GM12878 (cell line): ENCODE measurements at regions not wholly inside any gene's neighbourhood (a gene's known extent, or its start where the extent isn't known, plus 50 kb on each side); places are given as distances from the start of the nearest gene placed in this dataset.

ENCODE experiments used
- ATAC-seq: fragments of 200-7000 bp; cut with Tn5 transposase; 3 replicates; pipeline ENCODE4 v1.9.1; 2020; ENCODE audit warnings: mild to moderate bottlenecking, moderate library complexity
- BruUV-seq: library from RNA; stranded (reverse); fragments of 400-500 nt; replicated peaks from 2 replicates; lab custom pipeline; 2021; lab: Mats Ljungman, UMichigan
- CTCF ChIA-PET: fragments of 300-600 bp; sonication (Branson Sonifier 250); formaldehyde crosslinking; extraction: SDS; loops from one replicate; lab custom pipeline; 2021; ENCODE audit warnings: inconsistent platforms; lab: Yijun Ruan, JAX
- POLR2A ChIA-PET: fragments of 350-600 bp; formaldehyde crosslinking; extraction: SDS; loops from one replicate; lab custom pipeline; 2021; ENCODE audit warnings: inconsistent platforms; lab: Charles Lee
- RAD21 ChIA-PET: fragments of 300-600 bp; sonication (Branson Sonifier 250); formaldehyde crosslinking; loops from one replicate; lab custom pipeline; 2023; ENCODE audit warnings: antibody characterized with exemption; ENCODE audit not compliant: unreplicated experiment; lab: Charles Lee
- SMC1A ChIA-PET: fragments of 300-600 bp; sonication (Branson Sonifier 250); formaldehyde crosslinking; loops from one replicate; lab custom pipeline; 2023; ENCODE audit not compliant: unreplicated experiment, uncharacterized antibody; lab: Charles Lee
- DNase-seq: peaks from one replicate; pipeline ENCODE4 v3.0.0-alpha.2; 2011; ENCODE audit warnings: low read depth, low spot score
- FAIRE-seq: peaks from 3 replicates; lab custom pipeline; 2011; peaks lifted over from hg19 to GRCh38; lab: Jason Lieb, UNC
- H2AFZ ChIP-seq: 2 replicates; pipeline ENCODE4 v1.6.0; 2011; ENCODE audit warnings: low read depth, low read length, control low read depth; ENCODE audit not compliant: control insufficient read depth
- H3K27ac ChIP-seq: 2 replicates; pipeline ENCODE4 v1.5.1; 2011; ENCODE audit warnings: control low read depth; ENCODE audit not compliant: control insufficient read depth, insufficient read depth
- H3K27me3 ChIP-seq, 2 experiments: replicated peaks in 1 of 2; 2 replicates each; pipeline versions ENCODE4 v1.6.0 to v1.6.1; 2011; ENCODE audit warnings: low read length in 1 of 2; ENCODE audit not compliant: control insufficient read depth in 2 of 2, insufficient read depth in 2 of 2
- H3K36me3 ChIP-seq, 2 experiments: 2 replicates each; pipeline ENCODE4 v1.5.1; 2011; ENCODE audit warnings: low read length in 1 of 2; ENCODE audit not compliant: control insufficient read depth in 2 of 2, insufficient read depth in 2 of 2
- H3K4me1 ChIP-seq: 2 replicates; pipeline ENCODE4 v1.6.1; 2011; ENCODE audit warnings: mild to moderate bottlenecking, low read length, moderate library complexity, mixed read lengths; ENCODE audit not compliant: control insufficient read depth, insufficient read depth
- H3K4me2 ChIP-seq: 2 replicates; pipeline ENCODE4 v1.6.0; 2011; ENCODE audit warnings: control low read depth; ENCODE audit not compliant: control insufficient read depth, insufficient read depth
- H3K4me3 ChIP-seq: fragments of 200-600 bp; sonication (generic); 2 replicates; pipeline ENCODE4 v1.5.1; 2016
- H3K79me2 ChIP-seq: 2 replicates; pipeline ENCODE4 v1.6.0; 2011; ENCODE audit warnings: low read length; ENCODE audit not compliant: control insufficient read depth, insufficient read depth
- H3K9ac ChIP-seq: 2 replicates; pipeline ENCODE4 v1.8.0; 2011; ENCODE audit warnings: low read length, control low read depth, mixed read lengths; ENCODE audit not compliant: control insufficient read depth, insufficient read depth
- H3K9me3 ChIP-seq: replicated peaks from 3 replicates; pipeline ENCODE4 v1.5.1; 2011; ENCODE audit warnings: mild to moderate bottlenecking, low read length; ENCODE audit not compliant: control insufficient read depth, insufficient read depth
- H4K20me1 ChIP-seq: 2 replicates; pipeline ENCODE4 v1.6.0; 2011; ENCODE audit not compliant: control insufficient read depth, insufficient read depth
- ATF7 ChIP-seq: fragments of 450-650 bp; IDR thresholded peaks from 2 replicates; pipeline ENCODE4 v1.6.1; 2016; ENCODE audit warnings: low read depth, mild to moderate bottlenecking
- BMI1 ChIP-seq: fragments of 450-650 bp; IDR thresholded peaks from 2 replicates; pipeline ENCODE4 v1.6.1; 2016; ENCODE audit warnings: mild to moderate bottlenecking, moderate library complexity, borderline replicate concordance
- E2F8 ChIP-seq: fragments of 450-650 bp; IDR thresholded peaks from 2 replicates; pipeline ENCODE4 v1.6.1; 2018; ENCODE audit warnings: mild to moderate bottlenecking, low read depth, moderate library complexity; ENCODE audit not compliant: partially characterized antibody
- ELK1 ChIP-seq: IDR thresholded peaks from 2 replicates; pipeline ENCODE4 v1.6.1; 2012; ENCODE audit warnings: low read depth, low read length, improper control_type of control experiment
- FOXK2 ChIP-seq: fragments of 450-650 bp; IDR thresholded peaks from 2 replicates; pipeline ENCODE4 v1.6.1; 2017; ENCODE audit warnings: mild to moderate bottlenecking, moderate library complexity
- IRF4 ChIP-seq: IDR thresholded peaks from 2 replicates; pipeline ENCODE4 v1.6.1; 2011; ENCODE audit warnings: low read depth, low read length
- JUNB ChIP-seq: IDR thresholded peaks from 2 replicates; pipeline ENCODE4 v1.6.1; 2016; ENCODE audit warnings: antibody characterized with exemption, mild to moderate bottlenecking
- NFIC ChIP-seq: IDR thresholded peaks from 2 replicates; pipeline ENCODE4 v1.6.1; 2012; ENCODE audit warnings: low read depth, mild to moderate bottlenecking, inconsistent platforms, low read length, moderate library complexity
- NFYB ChIP-seq: IDR thresholded peaks from 2 replicates; pipeline ENCODE4 v1.6.1; 2011; ENCODE audit warnings: low read depth, mild to moderate bottlenecking, low read length, improper control_type of control experiment, moderate library complexity; ENCODE audit not compliant: insufficient read depth
- POLR2AphosphoS5 ChIP-seq: IDR thresholded peaks from 2 replicates; pipeline ENCODE4 v1.6.1; 2011; ENCODE audit warnings: mild to moderate bottlenecking, low read length, inconsistent platforms
- RELA ChIP-seq: fragments of 450-650 bp; IDR thresholded peaks from 2 replicates; pipeline ENCODE4 v1.8.0; 2014; ENCODE audit warnings: borderline replicate concordance; ENCODE audit not compliant: partially characterized antibody
- SIN3A ChIP-seq: IDR thresholded peaks from 2 replicates; pipeline ENCODE4 v1.6.1; 2012; ENCODE audit warnings: low read depth, low read length, improper control_type of control experiment
- USF2 ChIP-seq: IDR thresholded peaks from 2 replicates; pipeline ENCODE4 v1.6.1; 2011; ENCODE audit warnings: low read depth, low read length, improper control_type of control experiment, borderline replicate concordance
- ZNF24 ChIP-seq: fragments of 450-650 bp; IDR thresholded peaks from 2 replicates; pipeline ENCODE4 v1.6.1; 2017; ENCODE audit warnings: antibody characterized with exemption, mild to moderate bottlenecking
- ZNF384 ChIP-seq: IDR thresholded peaks from 2 replicates; pipeline ENCODE4 v1.6.1; 2012; ENCODE audit warnings: low read depth, mild to moderate bottlenecking, low read length, improper control_type of control experiment, borderline replicate concordance
- WGBS: methylation state at CpG from one replicate; pipeline ENCODE4 v1.1.6; 2016; ENCODE audit warnings: low lambda C conversion rate; ENCODE audit not compliant: insufficient replicate concordance, insufficient coverage; ENCODE audit errors: missing lambda C conversion rate; 5-methylcytosine and 5-hydroxymethylcytosine counted together
- in situ Hi-C: fragments of 300-500 bp; cut with MboI; formaldehyde crosslinking; loops from 9 replicates; pipeline ENCODE4 v1.14.3; 2018; ENCODE audit warnings: mixed read lengths
- intact Hi-C: fragments of 100-400 bp; cut with micrococcal nuclease; formaldehyde crosslinking; loops from one replicate; pipeline ENCODE4 v1.14.2; 2022; ENCODE audit not compliant: unreplicated experiment

GRCh38 chr14:41201696-41202095 lies 405.0 kb upstream of the LRFN5 start (continued):
- TF ChIP-seq USF2: no peak
- TF ChIP-seq ZNF24: no peak

GRCh38 chr14:41187868-41188267 lies 418.8 kb upstream of the LRFN5 start:
- BruUV-seq: no TSS peak
- ATAC-seq: no peak
- no peak for DNase-seq
- H3K4me2 ChIP-seq: no peak overlapping the region
- no peaks in the 10 kb centered on the region for H3K4me1 ChIP-seq
- no peaks in the 10 kb centered on the region for H3K9me3 ChIP-seq
- H4K20me1 ChIP-seq: no peaks in the 10 kb centered on the region
- intact Hi-C loops (no loop called here), in situ Hi-C loops (no loop called here)
- H3K27me3 ChIP-seq: no peaks in the 10 kb centered on the region
- WGBS: 28% methylated on average over 3 of the region's 3 CpGs
- H3K4me3 ChIP-seq: no peak overlapping the region
- ChIA-PET SMC1A (interaction anchor here (0.6 to 0.7 kb wide), 2 partner anchors 175 to 1351 kb away, joined by 3 read pairs; no protein-coding TSS in a partner anchor), RAD21 (no interaction called here), CTCF (interaction anchor here (0.7 kb wide), 1 partner anchor 31 kb away, joined by 3 read pairs; no protein-coding TSS in a partner anchor), POLR2A (no interaction called here)
- H3K79me2 ChIP-seq: no peaks in the 10 kb centered on the region
- H3K27ac ChIP-seq: no peak overlapping the region
- TF ChIP-seq RELA: no peak
- no peak for TF ChIP-seq POLR2AphosphoS5
- no peak for TF ChIP-seq BMI1
- no peak for TF ChIP-seq ATF7
- TF ChIP-seq FOXK2: no peak
- no peak for TF ChIP-seq IRF4
- TF ChIP-seq NFYB: no peak
- TF ChIP-seq E2F8: no peak
- TF ChIP-seq SIN3A: no peak
- TF ChIP-seq NFIC: no peak
- TF ChIP-seq JUNB: no peak
- TF ChIP-seq ELK1: no peak
- TF ChIP-seq ZNF384: no peak
- no peak for FAIRE-seq
- no peak overlapping the region for H3K9ac ChIP-seq
- no peaks in the 10 kb centered on the region for H3K36me3 ChIP-seq
- no peak overlapping the region for H2AFZ ChIP-seq
